ENCODE measurements at regions not wholly inside any gene's neighbourhood (a gene's known extent, or its start where the extent isn't known, plus 50 kb on each side); places are given as distances from the start of the nearest gene placed in this dataset.
A peak's percentile ranks its signal among the peaks of the same experiment; 100 is the strongest.
"Not testable (repeated sequence)": the region's sequence is repeated elsewhere in the genome, so short reads cannot be mapped to it uniquely, and the experiment has no call there.

GRCh38 chr5:42894057-42894456 lies 82.4 kb upstream of the SELENOP start:
- no peak for DNase-seq

GRCh38 chr5:42889311-42889933 lies 77.7 kb upstream of the SELENOP start:
- DNase-seq, result peak in 2 of 4 experiments; percentile 8 to 25

- no peak for DNase-seq
Observed at GRCh38 chr5:42888771-42889170, 77.1 kb upstream of the SELENOP start.

GRCh38 chr5:42887575-42887974 lies 75.9 kb upstream of the SELENOP start:
- no peak for DNase-seq

- DNase-seq, result no peak
Observed at GRCh38 chr5:42887097-42887496, 75.4 kb upstream of the SELENOP start.

- no peak for DNase-seq
Observed at GRCh38 chr5:42886635-42887034, 74.9 kb upstream of the SELENOP start.

GRCh38 chr5:42884326-42884725 lies 72.6 kb upstream of the SELENOP start:
- no peak for DNase-seq

- DNase-seq, result no peak
Observed at GRCh38 chr5:42881416-42882117, 69.9 kb upstream of the SELENOP start.

GRCh38 chr5:42880496-42881150 lies 68.9 kb upstream of the SELENOP start:
- DNase-seq, result no peak

- DNase-seq, result no peak
Observed at GRCh38 chr5:42879291-42879690, 67.6 kb upstream of the SELENOP start.

GRCh38 chr5:42878550-42878949 lies 66.9 kb upstream of the SELENOP start:
- DNase-seq, result no peak

GRCh38 chr5:42878041-42878440 lies 66.3 kb upstream of the SELENOP start:
- no peak for DNase-seq

- no peak for DNase-seq
Observed at GRCh38 chr5:42877431-42877830, 65.7 kb upstream of the SELENOP start.

GRCh38 chr5:42876375-42876844 lies 64.7 kb upstream of the SELENOP start:
- DNase-seq, result no peak

GRCh38 chr5:42875785-42876374 lies 64.2 kb upstream of the SELENOP start:
- DNase-seq, result no peak

GRCh38 chr5:42875211-42875610 lies 63.5 kb upstream of the SELENOP start:
- no peak for DNase-seq

- DNase-seq, result no peak
Observed at GRCh38 chr5:42874621-42875198, 63.0 kb upstream of the SELENOP start.

GRCh38 chr5:42872865-42873264 lies 61.2 kb upstream of the SELENOP start:
- DNase-seq, result no peak

- no peak for DNase-seq
Observed at GRCh38 chr5:42870882-42871418, 59.3 kb upstream of the SELENOP start.

GRCh38 chr5:42868417-42868816 lies 56.7 kb upstream of the SELENOP start:
- not testable (repeated sequence) for DNase-seq

GRCh38 chr5:42864749-42865148 lies 53.1 kb upstream of the SELENOP start:
- DNase-seq, result not testable (repeated sequence)

All from activated naive CD4-positive, alpha-beta T cell (primary cell).